AG04449 (cell line): ENCODE measurements at regions not wholly inside any gene's neighbourhood (a gene's known extent, or its start where the extent isn't known, plus 50 kb on each side); places are given as distances from the start of the nearest gene placed in this dataset.

ENCODE experiments used
- CTCF ChIA-PET: fragments of 350-600 bp; formaldehyde crosslinking; extraction: SDS; loops from one replicate; lab custom pipeline; 2021; ENCODE audit warnings: antibody characterized with exemption; lab: Yijun Ruan, JAX
- POLR2A ChIA-PET: fragments of 400-600, 350-600 bp; formaldehyde crosslinking; extraction: SDS; loops from one replicate; lab custom pipeline; 2020; ENCODE audit warnings: antibody characterized with exemption, inconsistent platforms; lab: Yijun Ruan, JAX
- DNase-seq: peaks from one replicate; pipeline ENCODE4 v3.0.0-alpha.2; 2010; ENCODE audit warnings: low read depth, low spot score
- H3K4me3 ChIP-seq: 2 replicates; pipeline ENCODE4 v1.5.1; 2011; ENCODE audit warnings: low read depth, mild to moderate bottlenecking, control low read depth, low read length
- TF ChIP-seq, protein P1 (sequence below): IDR thresholded peaks from one replicate; pipeline ENCODE4 v1.5.1; 2011; ENCODE audit warnings: mild to moderate bottlenecking, moderate library complexity, low read length, control low read depth, inconsistent platforms; ENCODE audit not compliant: insufficient read depth; ENCODE audit errors: missing control alignments

DNA sequence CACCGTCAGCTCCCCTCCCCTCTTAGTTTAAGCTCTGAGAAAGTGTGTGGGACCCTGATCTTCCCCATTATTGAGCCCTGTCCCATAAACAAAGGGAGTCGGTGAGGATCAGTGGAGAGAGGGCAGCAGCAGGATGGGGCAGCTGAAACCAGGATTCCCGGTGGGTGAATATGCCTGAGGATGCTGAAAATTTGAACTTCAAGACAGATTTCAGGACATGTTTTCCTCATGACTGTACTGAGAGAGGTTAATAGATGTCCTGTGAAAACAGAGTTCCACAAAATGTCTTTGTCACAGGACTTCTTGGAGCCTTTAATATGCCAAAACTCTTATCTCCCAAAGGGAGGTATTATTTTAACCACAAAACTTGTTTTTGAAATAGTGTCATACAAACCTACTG lies 53.5 kb upstream of the SLC22A16 start:
- ChIA-PET CTCF (interaction anchor here (1.0 to 4.0 kb wide), 3 partner anchors 9 to 420 kb away, joined by 3 to 52 read pairs (median 7); no protein-coding TSS in a partner anchor), POLR2A (interaction anchor here (0.8 to 2.4 kb wide), 2 partner anchors 344 to 429 kb away, joined by 3 to 23 read pairs; partner anchors contain the start of genes AMD1 and GTF3C6)
- H3K4me3 ChIP-seq = no peak overlapping the region
- TF ChIP-seq, protein P1, sequence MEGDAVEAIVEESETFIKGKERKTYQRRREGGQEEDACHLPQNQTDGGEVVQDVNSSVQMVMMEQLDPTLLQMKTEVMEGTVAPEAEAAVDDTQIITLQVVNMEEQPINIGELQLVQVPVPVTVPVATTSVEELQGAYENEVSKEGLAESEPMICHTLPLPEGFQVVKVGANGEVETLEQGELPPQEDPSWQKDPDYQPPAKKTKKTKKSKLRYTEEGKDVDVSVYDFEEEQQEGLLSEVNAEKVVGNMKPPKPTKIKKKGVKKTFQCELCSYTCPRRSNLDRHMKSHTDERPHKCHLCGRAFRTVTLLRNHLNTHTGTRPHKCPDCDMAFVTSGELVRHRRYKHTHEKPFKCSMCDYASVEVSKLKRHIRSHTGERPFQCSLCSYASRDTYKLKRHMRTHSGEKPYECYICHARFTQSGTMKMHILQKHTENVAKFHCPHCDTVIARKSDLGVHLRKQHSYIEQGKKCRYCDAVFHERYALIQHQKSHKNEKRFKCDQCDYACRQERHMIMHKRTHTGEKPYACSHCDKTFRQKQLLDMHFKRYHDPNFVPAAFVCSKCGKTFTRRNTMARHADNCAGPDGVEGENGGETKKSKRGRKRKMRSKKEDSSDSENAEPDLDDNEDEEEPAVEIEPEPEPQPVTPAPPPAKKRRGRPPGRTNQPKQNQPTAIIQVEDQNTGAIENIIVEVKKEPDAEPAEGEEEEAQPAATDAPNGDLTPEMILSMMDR = no peak
- DNase-seq = no peak

DNA sequence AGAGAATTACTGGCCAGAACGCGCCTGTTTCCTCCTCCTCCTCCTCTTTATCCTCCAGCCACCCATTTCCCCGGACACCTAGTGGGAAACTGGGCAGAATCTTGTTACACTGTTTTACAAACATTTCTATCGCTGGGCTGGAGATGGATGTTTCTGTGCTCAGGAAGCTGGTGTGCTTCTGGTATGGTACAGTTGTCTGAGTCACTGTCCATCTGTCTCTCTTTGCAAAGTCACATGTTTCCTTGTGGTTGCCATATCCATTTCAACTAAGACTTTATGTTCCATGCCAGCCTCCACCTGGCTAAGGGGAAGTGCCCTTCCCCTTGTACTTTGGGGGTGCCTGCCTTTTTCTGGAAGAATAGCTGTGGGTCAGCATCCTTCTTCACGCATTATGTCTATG lies 52.9 kb upstream of the SLC22A16 start:
- TF ChIP-seq, protein P1 = no peak
- CTCF ChIA-PET = interaction anchor here (1.0 to 4.0 kb wide), 5 partner anchors 10 to 459 kb away, joined by 3 to 52 read pairs (median 5); no protein-coding TSS in a partner anchor
- DNase-seq = no peak

DNA sequence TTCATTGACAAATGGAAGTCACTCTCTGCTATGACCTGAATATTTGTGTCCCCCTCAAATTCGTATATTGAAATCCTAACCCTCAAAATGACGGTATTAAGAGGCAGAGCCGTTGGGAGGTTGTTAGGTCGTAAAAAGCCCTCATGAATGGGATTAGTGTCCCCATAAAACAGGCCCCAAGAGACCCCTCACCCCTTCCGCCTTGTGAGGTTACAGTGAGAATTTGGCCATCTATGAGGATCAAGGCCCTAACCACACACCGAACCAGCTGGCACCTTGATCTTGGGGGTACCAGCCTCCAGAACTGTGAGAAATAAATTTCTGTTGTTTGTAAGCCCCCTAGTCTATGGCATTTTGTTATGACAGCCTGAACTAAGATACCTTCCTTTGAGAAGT lies 52.5 kb upstream of the SLC22A16 start:
- DNase-seq = no peak
- POLR2A ChIA-PET = interaction anchor here (1.2 to 2.4 kb wide), 2 partner anchors 345 to 453 kb away, joined by 6 to 23 read pairs; partner anchors contain the start of genes AMD1 and RPF2
- TF ChIP-seq, protein P1 = no peak
- CTCF ChIA-PET = interaction anchor here (0.8 to 4.0 kb wide), 25 partner anchors 8 to 702 kb away, joined by 3 to 52 read pairs (median 4); no protein-coding TSS in a partner anchor
- no peak overlapping the region for H3K4me3 ChIP-seq

More for the DNA sequence above, 52.9 kb upstream of the SLC22A16 start:
- POLR2A ChIA-PET = interaction anchor here (0.8 to 2.4 kb wide), 2 partner anchors 345 to 429 kb away, joined by 3 to 23 read pairs; partner anchors contain the start of genes AMD1 and GTF3C6
- H3K4me3 ChIP-seq = no peak overlapping the region

DNA sequence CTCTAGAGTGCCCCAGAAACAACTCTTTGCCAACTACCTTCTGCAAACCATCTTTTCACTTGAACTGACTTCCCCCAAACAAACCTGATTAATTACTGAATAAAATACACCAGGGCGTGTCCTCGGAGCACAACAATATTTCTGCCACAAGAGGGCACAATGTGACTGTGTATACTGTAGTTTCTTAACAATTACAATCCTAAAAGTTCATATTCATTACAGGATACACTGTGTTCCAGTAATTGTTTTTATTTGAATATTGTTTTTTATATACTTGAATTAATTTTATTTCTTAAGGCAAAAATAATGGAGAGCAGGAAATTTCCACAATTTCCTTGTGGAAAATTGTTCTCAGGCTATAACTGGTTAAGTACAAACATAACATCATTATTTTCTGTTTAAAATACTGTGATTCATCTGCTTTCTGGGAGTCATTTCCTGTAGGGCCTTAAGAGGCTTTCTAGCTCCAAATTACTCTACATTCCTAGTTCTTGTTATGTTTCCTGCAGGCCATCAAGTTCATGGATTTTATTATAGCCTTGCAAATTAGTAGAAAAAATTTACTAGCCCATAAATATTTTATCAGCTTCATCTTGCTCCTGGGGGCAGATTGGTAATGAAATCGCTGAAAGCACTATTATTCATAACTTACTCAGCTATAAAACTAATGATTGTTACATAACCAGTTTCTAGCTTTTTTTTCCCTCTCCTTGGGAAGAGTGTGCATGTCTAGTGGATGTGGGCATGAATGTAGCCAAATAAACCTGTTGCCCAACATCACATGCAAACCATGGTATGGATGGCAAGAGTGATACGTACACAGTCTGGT lies 51.9 kb upstream of the SLC22A16 start:
- ChIA-PET POLR2A (interaction anchor here (1.2 to 2.4 kb wide), 2 partner anchors 346 to 454 kb away, joined by 6 to 23 read pairs; partner anchors contain the start of genes AMD1 and RPF2), CTCF (interaction anchor here (0.7 to 4.0 kb wide), 38 partner anchors 9 to 731 kb away, joined by 3 to 52 read pairs (median 3); partner anchors contain the start of gene RPF2)
- no peak overlapping the region for H3K4me3 ChIP-seq

DNA sequence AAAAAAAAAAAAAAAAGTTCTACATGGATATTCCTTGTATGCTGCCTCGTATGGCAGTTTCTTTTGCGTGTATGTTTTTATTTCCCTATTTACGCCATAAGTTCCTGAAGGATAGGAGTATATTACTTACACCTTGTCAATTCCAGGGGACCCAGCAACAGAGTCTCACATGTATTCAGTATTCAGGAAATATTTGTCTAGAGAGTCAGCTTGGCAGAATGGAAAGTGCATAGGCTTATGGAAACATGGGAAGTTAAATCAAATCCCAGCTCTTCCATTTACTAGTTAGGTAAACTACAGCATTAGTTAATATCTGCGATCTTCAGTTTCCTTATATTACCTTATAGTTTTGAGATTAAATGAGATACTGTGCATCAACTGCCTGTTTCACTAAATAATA lies 51.1 kb upstream of the SLC22A16 start:
- no peak for DNase-seq
- ChIA-PET POLR2A (interaction anchor here (1.2 to 2.4 kb wide), 2 partner anchors 347 to 454 kb away, joined by 6 to 23 read pairs; partner anchors contain the start of genes AMD1 and RPF2), CTCF (interaction anchor here (0.8 to 4.0 kb wide), 29 partner anchors 8 to 683 kb away, joined by 3 to 52 read pairs (median 5); partner anchors contain the start of gene RPF2)
- TF ChIP-seq, protein P1 = no peak
- no peak overlapping the region for H3K4me3 ChIP-seq

More for the DNA sequence above, 51.9 kb upstream of the SLC22A16 start:
- peak; percentile 79 for DNase-seq
- TF ChIP-seq, protein P1 = peak; percentile 48
